Thyroid gland (tissue), 4 donors: ENCODE measurements at regions not wholly inside any gene's neighbourhood (a gene's known extent, or its start where the extent isn't known, plus 50 kb on each side); places are given as distances from the start of the nearest gene placed in this dataset.

Experiments used
- CTCF ChIP-seq, 6 experiments: fragments of 200-600 bp in 3 of 6; fragments of 450-650 bp in 3 of 6; sonication (generic) in 3 of 6; IDR thresholded peaks; one replicate each; pipeline ENCODE4 v1.5.1; 2016 to 2019; ENCODE audit warnings: antibody characterized with exemption in 6 of 6, mild to moderate bottlenecking in 2 of 6, inconsistent platforms in 1 of 6, moderate library complexity in 1 of 6
- POLR2A ChIP-seq, 2 donors: fragments of 450-650 bp; IDR thresholded peaks; one replicate each; pipeline ENCODE4 v1.6.1; 2017; ENCODE audit warnings: antibody characterized with exemption in 2 of 2, mild to moderate bottlenecking in 2 of 2, moderate library complexity in 1 of 2

- no peak for TF ChIP-seq CTCF (IDR thresholded peaks at IDR 0.05)
- no peak for TF ChIP-seq POLR2A (IDR thresholded peaks at IDR 0.05)
Observed at GRCh38 chr3:162765524-162765923, 1268.9 kb downstream of the OTOL1 start.
